ENCODE measurements at regions not wholly inside any gene's neighbourhood (a gene's known extent, or its start where the extent isn't known, plus 50 kb on each side); places are given as distances from the start of the nearest gene placed in this dataset.

- H3K27me3 ChIP-seq (ENCODE audit: control insufficient read depth, insufficient read depth, low read length), result no peaks in the 10 kb centered on the region
- H3K27ac ChIP-seq (ENCODE audit: low read depth in 2 of 2, low read length in 2 of 2), result no peak overlapping the region
- no peak for TF ChIP-seq CTCF (IDR thresholded peaks at IDR 0.05; ENCODE audit: borderline replicate concordance, extremely low read depth, insufficient read depth)
- FAIRE-seq, result no peak
- no peak for DNase-seq
- H3K9ac ChIP-seq (ENCODE audit: low read length in 3 of 3), result no peak overlapping the region
- intact Hi-C loops (cut with DNase I), result no loop called here
- no peaks in the 10 kb centered on the region for H3K4me1 ChIP-seq (ENCODE audit: control insufficient read depth in 2 of 3, insufficient read depth in 2 of 3, low read depth in 1 of 3, low read length in 3 of 3)
- no peak overlapping the region for H3K4me3 ChIP-seq (ENCODE audit: low read length in 3 of 3)
- H3K36me3 ChIP-seq (ENCODE audit: control insufficient read depth in 2 of 3, insufficient read depth in 3 of 3, low read length in 3 of 3), result no peaks in the 10 kb centered on the region
- H3K9me3 ChIP-seq (ENCODE audit: control insufficient read depth in 2 of 3, insufficient read depth in 1 of 3, low read length in 3 of 3), result no peaks in the 10 kb centered on the region
These were observed 310.7 kb downstream of the PLPP3 start for GRCh38 chr1:56268519-56269140.

GRCh38 chr1:56267611-56268010 lies 311.8 kb downstream of the PLPP3 start:
- intact Hi-C loops (cut with DNase I), result no loop called here
- DNase-seq (no peak), FAIRE-seq (no peak)
- TF ChIP-seq CTCF (IDR thresholded peaks at IDR 0.05; ENCODE audit: borderline replicate concordance, extremely low read depth, insufficient read depth), result no peak
- H3K27me3 ChIP-seq (ENCODE audit: control insufficient read depth, insufficient read depth, low read length), result no peaks in the 10 kb centered on the region
- no peaks in the 10 kb centered on the region for H3K9me3 ChIP-seq (ENCODE audit: control insufficient read depth in 2 of 3, insufficient read depth in 1 of 3, low read length in 3 of 3)
- no peak overlapping the region for H3K27ac ChIP-seq (ENCODE audit: low read depth in 2 of 2, low read length in 2 of 2)
- no peak overlapping the region for H3K9ac ChIP-seq (ENCODE audit: low read length in 3 of 3)
- no peaks in the 10 kb centered on the region for H3K36me3 ChIP-seq (ENCODE audit: control insufficient read depth in 2 of 3, insufficient read depth in 3 of 3, low read length in 3 of 3)
- no peaks in the 10 kb centered on the region for H3K4me1 ChIP-seq (ENCODE audit: control insufficient read depth in 2 of 3, insufficient read depth in 2 of 3, low read depth in 1 of 3, low read length in 3 of 3)
- no peak overlapping the region for H3K4me3 ChIP-seq (ENCODE audit: low read length in 3 of 3)

GRCh38 chr1:56266359-56266758 lies 313.0 kb downstream of the PLPP3 start:
- TF ChIP-seq CTCF (IDR thresholded peaks at IDR 0.05; ENCODE audit: borderline replicate concordance, extremely low read depth, insufficient read depth), result no peak
- Histone ChIP-seq H3K4me1 (ENCODE audit: control insufficient read depth in 2 of 3, insufficient read depth in 2 of 3, low read depth in 1 of 3, low read length in 3 of 3) (no peaks in the 10 kb centered on the region), H3K27ac (ENCODE audit: low read depth in 2 of 2, low read length in 2 of 2) (no peak overlapping the region), H3K4me3 (ENCODE audit: low read length in 3 of 3) (no peak overlapping the region), H3K27me3 (ENCODE audit: control insufficient read depth, insufficient read depth, low read length) (no peaks in the 10 kb centered on the region), H3K36me3 (ENCODE audit: control insufficient read depth in 2 of 3, insufficient read depth in 3 of 3, low read length in 3 of 3) (no peaks in the 10 kb centered on the region), H3K9me3 (ENCODE audit: control insufficient read depth in 2 of 3, insufficient read depth in 1 of 3, low read length in 3 of 3) (no peaks in the 10 kb centered on the region), H3K9ac (ENCODE audit: low read length in 3 of 3) (no peak overlapping the region)
- intact Hi-C loops (cut with DNase I), result no loop called here
- FAIRE-seq (no peak), DNase-seq (no peak)

GRCh38 chr1:56265216-56265615 lies 314.1 kb downstream of the PLPP3 start:
- DNase-seq (no peak), FAIRE-seq (no peak)
- Histone ChIP-seq H3K4me3 (ENCODE audit: low read length in 3 of 3) (no peak overlapping the region), H3K9ac (ENCODE audit: low read length in 3 of 3) (no peak overlapping the region), H3K27ac (ENCODE audit: low read depth in 2 of 2, low read length in 2 of 2) (no peak overlapping the region), H3K36me3 (ENCODE audit: control insufficient read depth in 2 of 3, insufficient read depth in 3 of 3, low read length in 3 of 3) (no peaks in the 10 kb centered on the region), H3K9me3 (ENCODE audit: control insufficient read depth in 2 of 3, insufficient read depth in 1 of 3, low read length in 3 of 3) (no peaks in the 10 kb centered on the region), H3K27me3 (ENCODE audit: control insufficient read depth, insufficient read depth, low read length) (no peaks in the 10 kb centered on the region), H3K4me1 (ENCODE audit: control insufficient read depth in 2 of 3, insufficient read depth in 2 of 3, low read depth in 1 of 3, low read length in 3 of 3) (no peaks in the 10 kb centered on the region)
- intact Hi-C loops (cut with DNase I), result no loop called here
- TF ChIP-seq CTCF (IDR thresholded peaks at IDR 0.05; ENCODE audit: borderline replicate concordance, extremely low read depth, insufficient read depth), result no peak

All from kidney (tissue), 13 donors.